Activated CD4-positive, alpha-beta T cell treated with anti-CD3 and anti-CD28 coated beads, Interleukin-2, Interleukin-6, amounts not matched to agents 100 ng/mL and 50 ng/mL, durations not matched to agents 16 hours and 8 hours (primary cell): ENCODE measurements at regions not wholly inside any gene's neighbourhood (a gene's known extent, or its start where the extent isn't known, plus 50 kb on each side); places are given as distances from the start of the nearest gene placed in this dataset.
"Not testable (repeated sequence)": the region's sequence is repeated elsewhere in the genome, so short reads cannot be mapped to it uniquely, and the experiment has no call there.

ENCODE experiments used
- DNase-seq: peaks from one replicate; pipeline ENCODE4 v3.0.0-alpha.2; 2020

- no peak for DNase-seq
Measured at GRCh38 chr4:126960760-126961159, 672.0 kb upstream of the INTU start.

- no peak for DNase-seq
Measured at GRCh38 chr4:126961661-126962060, 671.1 kb upstream of the INTU start.

GRCh38 chr4:126965877-126966276 is 666.9 kb upstream of the INTU start:
- no peak for DNase-seq

- no peak for DNase-seq
Measured at GRCh38 chr4:126969360-126970235, 663.2 kb upstream of the INTU start.

GRCh38 chr4:126973201-126973600 is 659.6 kb upstream of the INTU start:
- no peak for DNase-seq

GRCh38 chr4:126976850-126977632 is 655.7 kb upstream of the INTU start:
- no peak for DNase-seq

- DNase-seq: no peak
Measured at GRCh38 chr4:126986005-126986404, 646.8 kb upstream of the INTU start.

- no peak for DNase-seq
Measured at GRCh38 chr4:126986828-126987227, 645.9 kb upstream of the INTU start.

GRCh38 chr4:126991965-126992364 is 640.8 kb upstream of the INTU start:
- DNase-seq: no peak

GRCh38 chr4:126992910-126993309 is 639.8 kb upstream of the INTU start:
- DNase-seq: no peak

- no peak for DNase-seq
Measured at GRCh38 chr4:126993351-126993750, 639.4 kb upstream of the INTU start.

GRCh38 chr4:126995235-126995634 is 637.5 kb upstream of the INTU start:
- DNase-seq: no peak

GRCh38 chr4:127000110-127000509 is 632.6 kb upstream of the INTU start:
- DNase-seq: no peak

- no peak for DNase-seq
Measured at GRCh38 chr4:127000846-127001245, 631.9 kb upstream of the INTU start.

- no peak for DNase-seq
Measured at GRCh38 chr4:127001933-127002332, 630.8 kb upstream of the INTU start.

- no peak for DNase-seq
Measured at GRCh38 chr4:127006446-127006877, 626.3 kb upstream of the INTU start.

GRCh38 chr4:127007305-127007704 is 625.5 kb upstream of the INTU start:
- no peak for DNase-seq

GRCh38 chr4:127012549-127012948 is 620.2 kb upstream of the INTU start:
- no peak for DNase-seq

GRCh38 chr4:127015667-127016117 is 617.1 kb upstream of the INTU start:
- no peak for DNase-seq

- DNase-seq: no peak
Measured at GRCh38 chr4:127018381-127018780, 614.4 kb upstream of the INTU start.

GRCh38 chr4:127020831-127021230 is 611.9 kb upstream of the INTU start:
- not testable (repeated sequence) for DNase-seq

GRCh38 chr4:127036296-127036695 is 596.5 kb upstream of the INTU start:
- DNase-seq: no peak

GRCh38 chr4:127045861-127046260 is 586.9 kb upstream of the INTU start:
- DNase-seq: no peak

- DNase-seq: no peak
Measured at GRCh38 chr4:127047930-127048329, 584.8 kb upstream of the INTU start.
